Activated CD8-positive, alpha-beta memory T cell treated with anti-CD3 and anti-CD28 coated beads for 36 hours (primary cell): ENCODE measurements at regions not wholly inside any gene's neighbourhood (a gene's known extent, or its start where the extent isn't known, plus 50 kb on each side); places are given as distances from the start of the nearest gene placed in this dataset.

ENCODE experiments used
- CTCF ChIA-PET: fragments of 350-600 bp; sonication (Branson Sonifier 250); formaldehyde crosslinking; loops from one replicate; lab custom pipeline; 2021; ENCODE audit warnings: antibody characterized with exemption; lab: Charles Lee
- POLR2A ChIA-PET: fragments of 350-600 bp; sonication (Branson Sonifier 250); formaldehyde crosslinking; loops from one replicate; lab custom pipeline; 2021; ENCODE audit warnings: antibody characterized with exemption; lab: Charles Lee

- ChIA-PET POLR2A (no interaction called here), CTCF (no interaction called here)
Measured at GRCh38 chr4:131113273-131113672, 2017.3 kb downstream of the C4orf33 start.

- ChIA-PET CTCF (no interaction called here), POLR2A (no interaction called here)
Measured at GRCh38 chr4:131113704-131114103, 2017.8 kb downstream of the C4orf33 start.

GRCh38 chr4:131119661-131120060 lies 2023.7 kb downstream of the C4orf33 start:
- POLR2A ChIA-PET = no interaction called here
- CTCF ChIA-PET = no interaction called here

GRCh38 chr4:131137196-131137595 lies 2011.9 kb upstream of the PCDH10 start:
- POLR2A ChIA-PET = no interaction called here
- CTCF ChIA-PET = no interaction called here

- POLR2A ChIA-PET = no interaction called here
- CTCF ChIA-PET = no interaction called here
Measured at GRCh38 chr4:131159261-131159660, 1989.8 kb upstream of the PCDH10 start.

- ChIA-PET POLR2A (no interaction called here), CTCF (no interaction called here)
Measured at GRCh38 chr4:131192318-131192717, 1956.8 kb upstream of the PCDH10 start.

GRCh38 chr4:131207589-131207988 lies 1941.5 kb upstream of the PCDH10 start:
- CTCF ChIA-PET = no interaction called here
- POLR2A ChIA-PET = no interaction called here

- CTCF ChIA-PET = no interaction called here
- POLR2A ChIA-PET = no interaction called here
Measured at GRCh38 chr4:131248314-131248713, 1900.8 kb upstream of the PCDH10 start.

- ChIA-PET POLR2A (no interaction called here), CTCF (no interaction called here)
Measured at GRCh38 chr4:131251321-131251720, 1897.8 kb upstream of the PCDH10 start.

GRCh38 chr4:131257241-131257640 lies 1891.9 kb upstream of the PCDH10 start:
- ChIA-PET CTCF (no interaction called here), POLR2A (no interaction called here)

- POLR2A ChIA-PET = no interaction called here
- CTCF ChIA-PET = no interaction called here
Measured at GRCh38 chr4:131258361-131258760, 1890.7 kb upstream of the PCDH10 start.

- ChIA-PET CTCF (no interaction called here), POLR2A (no interaction called here)
Measured at GRCh38 chr4:131288441-131288840, 1860.7 kb upstream of the PCDH10 start.

GRCh38 chr4:131296192-131296591 lies 1852.9 kb upstream of the PCDH10 start:
- POLR2A ChIA-PET = no interaction called here
- CTCF ChIA-PET = no interaction called here

- POLR2A ChIA-PET = no interaction called here
- CTCF ChIA-PET = no interaction called here
Measured at GRCh38 chr4:131302108-131302507, 1847.0 kb upstream of the PCDH10 start.

GRCh38 chr4:131304686-131305085 lies 1844.4 kb upstream of the PCDH10 start:
- ChIA-PET CTCF (no interaction called here), POLR2A (no interaction called here)

GRCh38 chr4:131309628-131310027 lies 1839.5 kb upstream of the PCDH10 start:
- CTCF ChIA-PET = no interaction called here

GRCh38 chr4:131316086-131316485 lies 1833.0 kb upstream of the PCDH10 start:
- POLR2A ChIA-PET = no interaction called here
- CTCF ChIA-PET = no interaction called here

More at GRCh38 chr4:131309628-131310027, 1839.5 kb upstream of the PCDH10 start:
- POLR2A ChIA-PET = no interaction called here

- ChIA-PET POLR2A (no interaction called here), CTCF (no interaction called here)
Measured at GRCh38 chr4:131337936-131338335, 1811.2 kb upstream of the PCDH10 start.

GRCh38 chr4:131339137-131339536 lies 1810.0 kb upstream of the PCDH10 start:
- ChIA-PET CTCF (no interaction called here), POLR2A (no interaction called here)

GRCh38 chr4:131344761-131345160 lies 1804.3 kb upstream of the PCDH10 start:
- POLR2A ChIA-PET = no interaction called here

GRCh38 chr4:131347816-131348215 lies 1801.3 kb upstream of the PCDH10 start:
- POLR2A ChIA-PET = no interaction called here
- CTCF ChIA-PET = no interaction called here

More at GRCh38 chr4:131344761-131345160, 1804.3 kb upstream of the PCDH10 start:
- CTCF ChIA-PET = no interaction called here

- CTCF ChIA-PET = no interaction called here
- POLR2A ChIA-PET = no interaction called here
Measured at GRCh38 chr4:131348263-131348662, 1800.8 kb upstream of the PCDH10 start.
